ENCODE measurements at regions not wholly inside any gene's neighbourhood (a gene's known extent, or its start where the extent isn't known, plus 50 kb on each side); places are given as distances from the start of the nearest gene placed in this dataset.
"Not testable (repeated sequence)": the region's sequence is repeated elsewhere in the genome, so short reads cannot be mapped to it uniquely, and the experiment has no call there.

GRCh38 chr16:63922560-63922959, 1199.3 kb downstream of the CDH11 start:
- no peak for DNase-seq

GRCh38 chr16:63921737-63922295, 1200.0 kb downstream of the CDH11 start:
- DNase-seq, result no peak

GRCh38 chr16:63913290-63913689, 1208.6 kb downstream of the CDH11 start:
- DNase-seq, result no peak

- no peak for DNase-seq
Observed at GRCh38 chr16:63907251-63907650, 1214.6 kb downstream of the CDH11 start.

GRCh38 chr16:63904930-63905329, 1216.9 kb downstream of the CDH11 start:
- DNase-seq, result no peak

GRCh38 chr16:63904182-63904581, 1217.7 kb downstream of the CDH11 start:
- DNase-seq, result no peak

DNA sequence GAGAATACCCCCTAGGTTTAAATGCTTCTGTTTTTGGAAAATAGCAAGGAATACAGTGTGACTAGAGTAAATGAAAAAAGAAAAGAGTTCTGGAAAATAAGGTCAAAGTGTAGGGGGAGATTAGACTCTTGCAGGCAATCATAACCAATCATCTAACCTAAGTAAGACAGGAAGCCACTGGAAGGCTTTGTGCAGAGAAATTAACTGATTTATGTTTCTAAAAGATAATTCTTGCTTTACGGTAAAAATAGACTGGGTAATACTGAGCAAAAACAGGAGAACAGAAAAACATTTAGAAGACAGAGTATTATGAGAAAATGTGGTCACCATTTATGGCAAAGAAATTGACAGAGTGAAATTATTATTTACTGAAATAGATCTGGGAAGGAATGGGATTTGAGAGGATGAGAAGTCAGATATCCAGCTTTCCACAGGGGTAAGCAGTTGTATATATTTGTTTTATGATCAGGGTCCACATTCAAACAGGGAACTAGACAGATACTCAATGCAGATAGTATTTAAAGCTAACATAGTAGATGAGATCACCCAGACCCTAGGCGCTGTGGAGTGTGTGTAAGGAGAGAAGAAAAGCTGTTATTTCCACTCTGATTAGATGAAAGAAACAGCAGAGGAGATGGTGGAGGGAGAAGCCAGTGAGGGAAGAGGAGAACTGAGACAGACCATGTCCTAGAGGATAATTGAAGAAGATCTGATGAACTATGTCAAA, 1225.3 kb downstream of the CDH11 start:
- no peak for DNase-seq

- DNase-seq, result no peak
Observed at GRCh38 chr16:63890723-63891122, 1231.1 kb downstream of the CDH11 start.

- peak; percentile 25 for DNase-seq
Observed at GRCh38 chr16:63890081-63890480, 1231.8 kb downstream of the CDH11 start.

GRCh38 chr16:63883091-63883490, 1238.8 kb downstream of the CDH11 start:
- DNase-seq, result no peak

DNA sequence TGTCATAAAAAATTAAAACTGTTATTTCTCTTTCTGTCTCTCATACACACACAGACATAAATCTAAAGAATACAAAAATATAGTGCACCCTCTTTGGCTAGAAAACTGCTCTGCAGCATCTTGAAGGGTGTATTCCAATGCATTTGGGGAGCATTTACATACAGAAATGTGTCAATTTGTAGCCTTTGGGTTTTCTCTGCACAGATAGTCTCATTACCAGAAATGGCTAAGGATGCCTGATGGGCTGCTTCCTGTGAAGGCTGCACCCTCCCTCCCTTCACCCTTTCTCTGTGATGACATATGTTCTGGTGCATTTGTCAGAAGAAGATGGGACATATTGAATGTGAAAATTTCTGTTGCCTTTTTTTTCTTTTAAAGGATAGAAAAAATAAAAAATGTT, 1239.3 kb downstream of the CDH11 start:
- DNase-seq, result no peak

DNA sequence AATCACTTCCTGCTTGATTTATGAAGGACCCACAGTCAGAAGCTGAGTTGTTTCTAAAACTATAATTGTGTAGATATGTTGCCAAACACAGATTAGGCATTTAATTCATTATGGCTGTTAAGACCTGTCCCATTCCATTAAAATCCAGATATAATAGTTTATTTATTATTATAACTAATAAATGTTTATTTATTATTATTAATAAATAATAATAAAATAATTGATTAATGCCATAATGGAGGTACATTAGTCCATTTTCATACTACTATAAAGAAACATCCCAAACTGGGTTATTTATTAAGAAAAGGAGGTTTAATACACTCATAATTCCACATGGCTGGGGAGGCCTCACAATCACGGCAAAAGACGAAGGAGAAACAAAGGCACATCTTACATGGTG, 1240.9 kb downstream of the CDH11 start:
- DNase-seq, result no peak

- no peak for DNase-seq
Observed at GRCh38 chr16:63877401-63877800, 1244.5 kb downstream of the CDH11 start.

DNA sequence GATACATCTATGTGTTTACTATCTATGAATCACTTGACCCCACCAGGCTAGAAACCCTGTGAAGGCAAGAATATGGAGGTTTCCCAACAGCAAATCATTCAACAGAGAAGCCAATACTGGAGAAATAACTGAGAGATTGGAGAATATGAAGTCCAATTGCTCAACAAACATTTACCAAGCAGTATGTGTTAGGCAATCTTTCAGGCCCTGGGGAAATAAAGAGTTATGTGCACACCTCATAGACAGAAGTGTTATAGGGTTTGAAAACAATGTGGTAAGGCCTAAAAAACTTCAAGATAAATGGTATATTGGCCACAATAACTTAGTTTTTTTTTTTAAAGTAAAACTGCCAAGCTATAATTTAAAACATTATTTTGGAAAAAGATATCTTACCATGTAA, 1245.8 kb downstream of the CDH11 start:
- DNase-seq, result peak; percentile 5

- not testable (repeated sequence) for DNase-seq
Observed at GRCh38 chr16:63860700-63861099, 1261.2 kb downstream of the CDH11 start.

DNA sequence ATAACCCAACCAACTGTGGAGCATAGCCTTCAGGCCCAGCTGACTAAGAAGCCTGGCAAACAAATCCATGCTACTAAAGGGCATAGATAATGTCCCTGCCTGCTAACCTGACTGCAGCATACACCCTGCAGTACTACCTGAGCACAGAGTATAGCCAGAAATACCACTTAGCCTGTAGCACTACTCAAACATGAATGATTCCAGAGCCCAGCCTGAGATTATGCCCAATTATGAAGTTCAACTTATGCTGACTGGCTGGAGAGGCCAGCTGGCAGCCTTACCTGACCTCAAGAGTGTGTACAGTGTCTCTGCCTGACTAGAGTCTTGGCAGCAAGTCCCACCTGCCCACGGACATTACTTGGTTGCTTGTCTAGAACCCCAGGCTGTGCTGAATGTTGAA, 1265.3 kb downstream of the CDH11 start:
- DNase-seq, result no peak

DNA sequence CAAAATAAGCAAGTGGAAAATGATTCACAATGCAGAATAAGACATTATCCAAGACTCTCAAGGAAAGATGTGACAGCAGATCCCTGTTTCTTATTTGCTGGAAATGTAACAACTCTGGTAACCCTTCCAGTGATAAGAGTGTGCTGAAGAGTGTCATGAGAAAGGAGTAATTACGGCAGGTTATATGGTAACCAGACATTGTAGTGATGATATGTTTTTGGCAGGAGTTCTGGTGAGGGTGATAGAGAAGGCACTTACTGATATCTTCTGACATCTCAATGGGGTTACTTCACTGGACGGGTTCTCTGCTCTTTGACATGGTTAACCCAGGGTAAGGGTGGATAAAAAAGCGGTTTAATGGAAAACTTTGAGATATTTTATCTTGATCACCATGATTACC, 1270.9 kb downstream of the CDH11 start:
- DNase-seq, result no peak

GRCh38 chr16:63841271-63841670, 1280.6 kb downstream of the CDH11 start:
- no peak for DNase-seq

DNA sequence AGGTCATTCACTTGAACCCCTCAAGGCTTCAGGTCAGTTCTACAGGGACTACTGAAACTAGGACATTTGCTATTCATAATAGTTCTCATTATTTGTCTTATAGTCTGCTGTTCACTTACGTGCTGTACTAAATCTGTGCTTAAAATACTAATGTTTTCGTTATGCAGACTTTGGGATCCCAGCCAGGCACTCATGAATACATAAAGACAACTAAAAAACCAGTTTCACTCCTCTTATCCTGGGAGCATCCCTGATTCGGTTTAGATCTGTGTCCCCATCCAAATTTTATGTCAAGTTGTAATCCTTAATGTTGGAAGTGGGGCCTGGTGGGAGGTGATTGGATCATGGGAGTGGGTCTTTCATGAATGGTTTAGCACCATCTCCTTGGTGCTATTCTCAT, 1291.8 kb downstream of the CDH11 start:
- DNase-seq, result no peak

- DNase-seq, result no peak
Observed at GRCh38 chr16:63822818-63823217, 1299.0 kb downstream of the CDH11 start.

DNA sequence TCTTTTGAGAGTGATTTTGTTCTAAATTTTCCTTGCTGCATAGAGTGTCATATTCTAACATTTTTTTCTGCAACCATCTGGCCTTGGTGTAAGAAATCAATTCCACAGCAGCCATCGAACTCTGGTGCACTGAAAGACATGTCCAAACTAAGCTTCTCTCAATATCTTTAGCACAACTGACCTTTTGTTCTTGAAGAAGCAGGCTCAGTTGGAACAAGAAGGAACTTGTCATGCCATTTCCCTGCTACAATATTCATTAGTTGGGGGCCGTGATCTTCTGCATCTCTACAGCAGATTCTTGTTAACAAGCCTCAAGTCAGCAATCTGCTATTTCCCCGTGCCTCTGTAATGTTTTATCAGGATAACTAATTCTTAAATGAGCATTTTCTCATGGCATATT, 1305.6 kb downstream of the CDH11 start:
- DNase-seq, result peak; percentile 38

GRCh38 chr16:63813862-63814261, 1308.0 kb downstream of the CDH11 start:
- no peak for DNase-seq

GRCh38 chr16:63808730-63809129, 1313.1 kb downstream of the CDH11 start:
- no peak for DNase-seq

DNA sequence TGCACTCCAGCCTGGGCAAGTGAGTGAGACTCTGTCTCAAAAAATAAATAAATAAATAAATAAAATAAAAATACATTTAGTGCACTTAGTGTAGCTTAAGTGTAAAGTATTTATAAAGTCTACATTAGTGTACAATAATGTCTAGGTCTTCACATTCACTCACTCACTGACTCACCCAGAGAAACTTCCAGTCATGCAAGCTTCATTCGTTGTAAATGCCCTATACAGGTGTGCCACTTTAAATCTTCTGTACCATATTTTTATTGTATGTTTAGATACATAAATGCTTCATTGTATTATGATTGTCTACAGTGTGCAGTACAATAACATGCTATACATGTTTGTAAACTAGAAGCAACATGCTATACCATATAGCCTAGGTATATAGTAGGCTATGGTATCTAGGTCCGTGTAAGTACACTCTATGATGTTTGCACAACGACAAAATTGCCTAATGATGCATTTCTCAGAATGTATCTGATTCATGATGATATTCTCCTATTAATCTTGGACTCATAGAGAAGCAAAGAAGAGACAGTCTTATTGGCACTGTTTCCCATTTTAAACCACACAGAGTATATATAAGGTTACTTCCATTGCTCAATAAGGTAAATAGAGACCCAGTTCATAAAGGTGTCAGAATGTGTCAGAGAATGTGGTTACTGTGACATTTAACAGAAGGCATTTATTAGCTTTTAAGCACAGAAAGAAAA, 1314.9 kb downstream of the CDH11 start:
- DNase-seq, result no peak

Measured in tongue (tissue), 1 donor.